Astrocyte (in vitro differentiated cells and primary cell): ENCODE measurements at regions not wholly inside any gene's neighbourhood (a gene's known extent, or its start where the extent isn't known, plus 50 kb on each side); places are given as distances from the start of the nearest gene placed in this dataset.

Experiments used
- DNase-seq: peaks from one replicate; pipeline ENCODE4 v3.0.0-alpha.2; 2010; ENCODE audit warnings: low read depth
- FAIRE-seq: peaks from 2 replicates; lab custom pipeline; 2011; peaks lifted over from hg19 to GRCh38; lab: Jason Lieb, UNC
- H2AFZ ChIP-seq: 2 replicates; pipeline ENCODE4 v1.6.0; 2012; ENCODE audit warnings: low read depth, low read length, inconsistent platforms
- H3K27ac ChIP-seq: 2 replicates; pipeline ENCODE4 v1.5.1; 2011; ENCODE audit warnings: low read depth, low read length, inconsistent platforms
- H3K27me3 ChIP-seq: 2 replicates; pipeline ENCODE4 v1.6.0; 2011; ENCODE audit warnings: low read length, inconsistent platforms; ENCODE audit not compliant: insufficient read depth
- H3K36me3 ChIP-seq: 2 replicates; pipeline ENCODE4 v1.5.1; 2011; ENCODE audit warnings: low read length, inconsistent platforms; ENCODE audit not compliant: insufficient read depth
- H3K4me1 ChIP-seq: 2 replicates; pipeline ENCODE4 v1.5.1; 2011; ENCODE audit warnings: low read length, inconsistent platforms; ENCODE audit not compliant: insufficient read depth
- H3K4me2 ChIP-seq: 2 replicates; pipeline ENCODE4 v1.6.0; 2012; ENCODE audit warnings: low read length, inconsistent platforms
- H3K4me3 ChIP-seq: 2 replicates; pipeline ENCODE4 v1.5.1; 2011; ENCODE audit warnings: low read depth, mild to moderate bottlenecking, low read length, inconsistent platforms; ENCODE audit not compliant: insufficient read depth
- H3K79me2 ChIP-seq: 2 replicates; pipeline ENCODE4 v1.6.0; 2012; ENCODE audit warnings: mild to moderate bottlenecking, low read length, inconsistent platforms; ENCODE audit not compliant: insufficient read depth
- H3K9ac ChIP-seq: 2 replicates; pipeline ENCODE4 v1.6.0; 2012; ENCODE audit warnings: mild to moderate bottlenecking, low read length, inconsistent platforms
- H3K9me3 ChIP-seq: 2 replicates; pipeline ENCODE4 v1.5.1; 2012; ENCODE audit warnings: low read depth, mild to moderate bottlenecking, low read length, inconsistent platforms; ENCODE audit not compliant: insufficient read depth
- H4K20me1 ChIP-seq: 2 replicates; pipeline ENCODE4 v1.6.0; 2012; ENCODE audit warnings: low read length, inconsistent platforms; ENCODE audit not compliant: insufficient read depth
- H3K27ac Mint-ChIP-seq: one replicate; pipeline ENCODE4 v1.8.0; 2021; ENCODE audit warnings: mild to moderate bottlenecking, mixed read lengths; ENCODE audit not compliant: unreplicated experiment
- H3K27me3 Mint-ChIP-seq: one replicate; pipeline ENCODE4 v1.8.0; 2021; ENCODE audit warnings: low read depth, mixed read lengths; ENCODE audit not compliant: unreplicated experiment
- H3K36me3 Mint-ChIP-seq: one replicate; pipeline ENCODE4 v1.8.0; 2021; ENCODE audit warnings: low read depth, mixed read lengths; ENCODE audit not compliant: unreplicated experiment
- H3K4me1 Mint-ChIP-seq: one replicate; pipeline ENCODE4 v1.8.0; 2021; ENCODE audit warnings: low read depth, mixed read lengths; ENCODE audit not compliant: unreplicated experiment
- H3K4me3 Mint-ChIP-seq: one replicate; pipeline ENCODE4 v1.8.0; 2021; ENCODE audit warnings: mild to moderate bottlenecking, moderate library complexity, mixed read lengths; ENCODE audit not compliant: unreplicated experiment
- H3K9me3 Mint-ChIP-seq: one replicate; pipeline ENCODE4 v1.8.0; 2021; ENCODE audit warnings: mild to moderate bottlenecking, mixed read lengths; ENCODE audit not compliant: unreplicated experiment
- EZH2 ChIP-seq: IDR thresholded peaks from 2 replicates; pipeline ENCODE4 v1.6.1; 2012; ENCODE audit warnings: mild to moderate bottlenecking, low read length, inconsistent platforms; ENCODE audit not compliant: insufficient read depth
- TF ChIP-seq, protein P1 (sequence below): IDR thresholded peaks from 2 replicates; pipeline ENCODE4 v1.5.1; 2011; ENCODE audit warnings: low read depth, mild to moderate bottlenecking, inconsistent platforms, low read length, moderate library complexity; ENCODE audit not compliant: insufficient read depth

- no peak overlapping the region for H3K4me3 ChIP-seq
- Mint-ChIP-seq H3K4me1 (no peaks in the 10 kb centered on the region), H3K4me3 (no peak overlapping the region), H3K27ac (no peak overlapping the region), H3K9me3 (no peaks in the 10 kb centered on the region), H3K27me3 (no peaks in the 10 kb centered on the region), H3K36me3 (peaks cover 1% of the 10 kb centered on the region)
- H4K20me1 ChIP-seq: no peaks in the 10 kb centered on the region
- no peak overlapping the region for H2AFZ ChIP-seq
- H3K27ac ChIP-seq: no peak overlapping the region
- H3K27me3 ChIP-seq: no peaks in the 10 kb centered on the region
- H3K79me2 ChIP-seq: no peaks in the 10 kb centered on the region
- TF ChIP-seq, protein P1, sequence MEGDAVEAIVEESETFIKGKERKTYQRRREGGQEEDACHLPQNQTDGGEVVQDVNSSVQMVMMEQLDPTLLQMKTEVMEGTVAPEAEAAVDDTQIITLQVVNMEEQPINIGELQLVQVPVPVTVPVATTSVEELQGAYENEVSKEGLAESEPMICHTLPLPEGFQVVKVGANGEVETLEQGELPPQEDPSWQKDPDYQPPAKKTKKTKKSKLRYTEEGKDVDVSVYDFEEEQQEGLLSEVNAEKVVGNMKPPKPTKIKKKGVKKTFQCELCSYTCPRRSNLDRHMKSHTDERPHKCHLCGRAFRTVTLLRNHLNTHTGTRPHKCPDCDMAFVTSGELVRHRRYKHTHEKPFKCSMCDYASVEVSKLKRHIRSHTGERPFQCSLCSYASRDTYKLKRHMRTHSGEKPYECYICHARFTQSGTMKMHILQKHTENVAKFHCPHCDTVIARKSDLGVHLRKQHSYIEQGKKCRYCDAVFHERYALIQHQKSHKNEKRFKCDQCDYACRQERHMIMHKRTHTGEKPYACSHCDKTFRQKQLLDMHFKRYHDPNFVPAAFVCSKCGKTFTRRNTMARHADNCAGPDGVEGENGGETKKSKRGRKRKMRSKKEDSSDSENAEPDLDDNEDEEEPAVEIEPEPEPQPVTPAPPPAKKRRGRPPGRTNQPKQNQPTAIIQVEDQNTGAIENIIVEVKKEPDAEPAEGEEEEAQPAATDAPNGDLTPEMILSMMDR: no peak
- no peak for TF ChIP-seq EZH2
- H3K9me3 ChIP-seq: no peaks in the 10 kb centered on the region
- H3K9ac ChIP-seq: no peak overlapping the region
- H3K4me1 ChIP-seq: peaks cover 6% of the 10 kb centered on the region
- no peaks in the 10 kb centered on the region for H3K36me3 ChIP-seq
- no peak overlapping the region for H3K4me2 ChIP-seq
- no peak for FAIRE-seq
- DNase-seq: no peak
These were observed 228.8 kb downstream of the TLE4 start for GRCh38 chr9:79800578-79800977.

DNA sequence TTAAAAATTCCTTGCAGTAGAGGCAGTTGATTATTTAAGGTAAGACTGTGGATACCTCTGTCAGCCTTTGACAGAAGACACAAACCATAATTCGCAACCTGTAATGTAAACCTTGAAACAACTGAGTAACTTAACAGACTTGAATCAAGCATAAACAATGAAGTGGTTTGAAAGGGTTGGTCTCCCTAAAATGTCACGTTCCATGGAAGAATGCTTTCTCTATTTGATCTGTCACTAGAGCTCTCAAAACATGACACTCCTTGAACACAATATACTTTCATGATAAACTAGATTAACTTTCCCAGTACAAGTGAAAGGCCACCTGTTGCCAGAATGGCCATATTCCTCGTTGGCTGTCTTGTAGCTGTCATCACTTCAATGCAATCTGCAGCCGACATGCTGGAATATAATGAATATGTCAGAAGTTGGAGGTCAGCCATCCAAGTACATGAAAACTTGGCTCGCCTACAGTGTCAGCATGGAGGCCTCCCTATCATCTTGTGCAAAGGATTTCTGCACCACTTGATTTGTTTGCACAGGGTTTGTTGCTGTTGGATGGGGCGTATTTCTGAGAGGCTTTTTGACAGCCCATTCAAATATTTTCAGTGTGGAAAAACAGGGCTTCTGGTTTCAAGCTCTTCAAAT, 228.0 kb downstream of the TLE4 start:
- peaks cover 1% of the 10 kb centered on the region for H3K36me3 Mint-ChIP-seq
- TF ChIP-seq, protein P1: no peak
- TF ChIP-seq EZH2: no peak
- no peaks in the 10 kb centered on the region for H3K4me1 Mint-ChIP-seq
- FAIRE-seq (peak; percentile 82), DNase-seq (peak; percentile 73)
- H3K27me3 Mint-ChIP-seq: no peaks in the 10 kb centered on the region
- H3K4me3 Mint-ChIP-seq: no peak overlapping the region
- H3K27ac Mint-ChIP-seq: no peak overlapping the region
- H2AFZ ChIP-seq: no peak overlapping the region
- H3K4me2 ChIP-seq: no peak overlapping the region
- H3K9me3 ChIP-seq: no peaks in the 10 kb centered on the region
- no peaks in the 10 kb centered on the region for H3K27me3 ChIP-seq
- no peak overlapping the region for H3K9ac ChIP-seq
- no peaks in the 10 kb centered on the region for H4K20me1 ChIP-seq
- no peaks in the 10 kb centered on the region for H3K36me3 ChIP-seq
- H3K79me2 ChIP-seq: no peaks in the 10 kb centered on the region
- no peak overlapping the region for H3K4me3 ChIP-seq
- H3K27ac ChIP-seq: no peak overlapping the region
- peaks cover 6% of the 10 kb centered on the region for H3K4me1 ChIP-seq
- no peaks in the 10 kb centered on the region for H3K9me3 Mint-ChIP-seq

GRCh38 chr9:79798450-79798849, 226.7 kb downstream of the TLE4 start:
- peaks cover 1% of the 10 kb centered on the region for H3K36me3 Mint-ChIP-seq
- no peaks in the 10 kb centered on the region for H3K36me3 ChIP-seq
- H3K27me3 Mint-ChIP-seq: no peaks in the 10 kb centered on the region
- no peaks in the 10 kb centered on the region for H3K79me2 ChIP-seq
- H3K4me3 Mint-ChIP-seq: no peak overlapping the region
- no peaks in the 10 kb centered on the region for H4K20me1 ChIP-seq
- no peaks in the 10 kb centered on the region for H3K4me1 Mint-ChIP-seq
- H3K27ac ChIP-seq: no peak overlapping the region
- H3K4me1 ChIP-seq: peaks cover 6% of the 10 kb centered on the region
- no peak for TF ChIP-seq EZH2
- TF ChIP-seq, protein P1: no peak
- H3K4me2 ChIP-seq: no peak overlapping the region
- no peak overlapping the region for H2AFZ ChIP-seq
- H3K27ac Mint-ChIP-seq: no peak overlapping the region
- DNase-seq (no peak), FAIRE-seq (no peak)
- no peaks in the 10 kb centered on the region for H3K9me3 Mint-ChIP-seq
- no peaks in the 10 kb centered on the region for H3K9me3 ChIP-seq
- no peaks in the 10 kb centered on the region for H3K27me3 ChIP-seq
- H3K9ac ChIP-seq: no peak overlapping the region
- no peak overlapping the region for H3K4me3 ChIP-seq
